M059J (cell line): ENCODE measurements at regions not wholly inside any gene's neighbourhood (a gene's known extent, or its start where the extent isn't known, plus 50 kb on each side); places are given as distances from the start of the nearest gene placed in this dataset.
"Not testable (repeated sequence)": the region's sequence is repeated elsewhere in the genome, so short reads cannot be mapped to it uniquely, and the experiment has no call there.

Source experiments
- DNase-seq: peaks from one replicate; pipeline ENCODE4 v3.0.0-alpha.2; 2012; ENCODE audit warnings: low read depth

DNA sequence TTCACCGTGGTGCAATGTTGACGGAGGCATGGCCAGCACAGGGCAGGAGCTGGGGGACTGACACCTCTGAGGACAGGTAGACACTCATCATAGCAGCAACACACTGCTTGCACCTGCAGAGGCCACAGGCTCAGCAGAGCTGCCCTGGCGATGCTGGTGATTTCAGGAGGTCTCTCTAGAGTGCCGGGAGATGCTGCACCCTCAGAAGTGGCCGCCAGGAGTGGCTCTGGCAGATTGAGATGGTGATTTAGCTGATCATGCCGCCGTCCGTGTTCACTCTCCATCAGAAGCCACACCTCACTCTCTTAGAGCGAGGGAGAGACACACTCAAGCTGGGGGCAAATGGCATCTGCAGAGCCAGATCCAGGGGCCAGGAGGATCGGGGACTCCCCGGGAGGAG, 244.6 kb upstream of the SGCG start:
- no peak for DNase-seq

DNA sequence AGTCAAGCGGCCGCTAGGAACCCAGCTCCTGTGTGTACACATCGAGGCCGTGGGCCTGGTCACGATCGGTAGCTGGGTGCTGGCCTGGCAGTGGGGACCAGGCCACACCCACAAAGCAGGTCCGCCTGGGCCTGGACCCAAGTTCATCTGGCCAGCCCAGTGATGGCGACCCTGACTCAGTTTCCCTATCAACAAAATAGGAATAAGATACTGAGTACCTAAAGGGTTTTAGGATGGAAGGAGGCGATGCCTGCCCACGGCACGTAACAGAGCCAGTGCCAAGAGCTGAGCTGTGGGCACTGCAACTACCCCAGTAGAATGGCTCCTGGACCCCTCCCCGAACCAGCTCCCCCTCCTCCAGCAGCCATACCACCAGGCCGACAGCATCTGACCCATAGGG, 243.5 kb upstream of the SGCG start:
- DNase-seq, result no peak

DNA sequence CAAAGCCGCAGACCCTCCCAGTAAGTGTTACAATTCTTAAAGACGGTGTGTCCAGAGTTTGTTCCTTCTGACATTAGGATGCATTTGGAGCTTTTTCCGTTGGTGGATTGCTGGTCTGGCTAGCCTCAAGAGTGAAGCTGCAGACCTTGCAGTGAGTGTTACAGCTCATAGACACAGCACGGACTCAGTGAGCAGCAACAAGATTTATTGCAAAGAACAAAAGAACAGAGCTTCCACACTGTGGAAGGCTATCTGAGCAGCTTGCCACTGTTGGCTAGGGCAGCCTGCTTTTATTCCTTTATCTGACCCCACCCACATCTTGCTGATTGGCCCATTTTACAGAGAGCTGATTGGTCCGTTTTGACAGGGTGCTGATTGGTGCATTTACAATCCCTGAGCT, 242.8 kb upstream of the SGCG start:
- no peak for DNase-seq

DNA sequence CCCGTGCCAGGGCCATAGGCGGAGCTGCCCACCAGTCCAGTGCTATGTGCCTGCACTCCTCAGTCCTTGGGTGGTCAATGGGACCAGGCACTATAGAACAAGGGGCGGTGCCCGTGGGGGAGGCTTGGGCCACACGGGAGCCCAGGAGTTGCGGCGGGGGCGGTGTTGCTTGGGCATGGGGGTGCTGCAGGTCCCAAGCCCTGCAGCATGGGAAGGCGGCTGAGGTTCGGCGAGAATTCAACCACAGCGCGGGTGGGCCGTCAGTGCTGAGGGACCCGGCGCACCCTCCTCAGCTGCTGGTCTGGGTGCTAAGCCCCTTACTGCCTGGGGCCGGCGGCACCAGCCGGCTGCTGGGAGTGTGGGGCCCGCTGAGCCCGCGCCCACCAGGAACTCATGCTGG, 242.2 kb upstream of the SGCG start:
- DNase-seq, result no peak

DNA sequence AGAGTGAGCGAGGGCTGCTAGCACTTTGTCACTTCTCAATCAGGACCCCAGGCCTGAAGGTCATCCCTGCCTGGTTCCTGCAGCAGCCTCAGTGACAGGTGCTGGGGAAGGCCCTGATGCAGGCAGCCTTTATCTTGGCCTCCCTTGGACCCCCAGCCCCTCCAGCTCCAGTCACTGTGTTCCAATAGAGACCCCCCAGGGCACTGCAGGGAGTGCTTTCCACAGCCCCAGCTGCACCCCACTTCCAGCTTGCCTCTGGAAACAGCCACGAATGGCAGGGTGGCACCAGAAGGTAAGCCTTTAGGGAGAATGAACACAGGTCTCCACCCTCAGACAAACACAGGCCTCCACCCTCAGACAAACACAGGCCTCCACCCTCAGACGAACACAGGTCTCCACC, 241.6 kb upstream of the SGCG start:
- DNase-seq, result no peak

DNA sequence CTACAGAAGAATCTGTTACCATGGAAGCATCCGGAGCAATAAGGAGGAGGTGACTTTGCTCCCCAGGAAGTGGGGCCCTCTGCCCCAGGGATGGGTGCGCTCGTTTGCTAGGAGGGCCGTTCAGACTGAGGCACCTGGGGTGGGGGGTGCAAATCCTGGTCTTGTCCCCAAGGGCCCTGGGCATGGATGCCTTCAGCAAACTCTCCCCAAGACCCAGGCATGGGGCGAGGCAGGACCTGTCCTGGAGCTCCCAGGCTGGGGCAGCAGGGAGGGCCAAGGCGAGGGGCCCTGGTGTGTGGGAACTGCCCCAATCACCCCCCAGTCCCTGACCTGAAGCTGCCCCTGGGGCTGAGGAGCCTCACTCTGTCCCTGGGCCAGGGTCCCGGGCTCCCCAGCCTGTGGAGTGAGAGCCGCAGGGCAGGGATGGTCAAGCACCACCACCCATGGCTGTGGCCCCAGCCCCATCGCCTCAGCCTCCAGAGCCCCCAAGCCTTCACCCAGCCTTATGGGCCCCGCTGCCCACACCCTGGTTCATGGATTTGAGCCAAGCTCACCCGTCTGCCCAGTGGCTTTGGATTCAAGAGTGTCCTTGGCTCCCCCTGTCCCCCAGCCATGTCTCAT, 240.6 kb upstream of the SGCG start:
- no peak for DNase-seq

DNA sequence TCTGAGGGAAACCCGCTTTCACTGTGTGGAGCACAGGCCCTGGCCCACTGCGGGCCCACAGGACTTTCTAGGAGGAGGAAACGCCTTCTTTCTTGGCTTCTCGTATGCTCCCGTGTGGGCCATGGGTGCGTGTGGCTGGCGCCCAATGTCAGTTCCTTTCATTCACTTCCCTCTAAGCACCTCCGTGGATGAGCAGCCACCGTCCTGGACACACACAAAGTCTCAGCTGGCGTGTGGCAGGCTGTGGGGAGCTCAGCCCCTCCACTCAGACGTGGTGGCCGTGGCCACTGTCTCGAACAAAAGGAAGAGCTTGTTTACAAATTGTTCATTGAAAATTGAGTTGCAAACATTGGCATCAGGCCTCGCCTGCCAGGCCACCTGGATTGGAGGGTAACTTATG, 240.0 kb upstream of the SGCG start:
- no peak for DNase-seq

DNA sequence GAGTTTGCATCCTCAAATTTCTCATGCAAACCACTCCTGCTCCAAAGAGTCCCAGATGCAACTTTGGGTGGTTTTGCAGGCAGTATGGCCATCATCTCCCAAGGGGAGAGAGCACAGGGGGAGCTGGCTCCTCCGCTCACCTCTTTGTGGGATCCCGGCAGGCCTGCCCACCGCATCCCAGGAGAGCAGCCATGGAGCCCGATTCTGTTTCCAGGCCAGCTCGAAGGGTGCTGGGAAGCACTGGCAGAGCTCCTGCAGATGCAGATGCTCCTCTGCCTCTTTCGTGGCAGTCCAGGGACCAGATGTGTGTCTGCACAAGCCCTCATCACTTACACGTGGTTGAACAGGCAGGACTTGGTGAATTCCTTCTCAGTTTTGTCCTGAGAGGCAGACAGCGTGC, 239.3 kb upstream of the SGCG start:
- not testable (repeated sequence) for DNase-seq

DNA sequence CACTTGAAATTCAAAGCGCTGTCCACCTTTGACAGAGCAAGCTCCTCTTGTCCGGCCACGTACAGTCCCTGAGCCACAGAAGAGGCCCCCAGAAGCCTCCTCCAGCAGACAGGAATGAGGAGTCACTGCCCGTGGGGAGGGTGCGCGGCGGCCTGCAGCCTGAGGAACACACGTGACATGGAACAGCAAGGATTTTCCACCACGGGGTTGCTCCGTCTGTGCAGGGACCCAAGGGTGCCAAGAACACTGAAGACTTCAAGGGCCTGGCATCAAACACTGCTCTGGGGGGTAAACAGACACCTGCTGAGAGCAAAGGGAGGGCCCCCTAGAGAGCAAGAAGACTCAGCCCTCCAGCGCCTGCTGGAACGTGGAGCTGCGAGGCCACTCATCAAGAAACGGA, 237.9 kb upstream of the SGCG start:
- not testable (repeated sequence) for DNase-seq

DNA sequence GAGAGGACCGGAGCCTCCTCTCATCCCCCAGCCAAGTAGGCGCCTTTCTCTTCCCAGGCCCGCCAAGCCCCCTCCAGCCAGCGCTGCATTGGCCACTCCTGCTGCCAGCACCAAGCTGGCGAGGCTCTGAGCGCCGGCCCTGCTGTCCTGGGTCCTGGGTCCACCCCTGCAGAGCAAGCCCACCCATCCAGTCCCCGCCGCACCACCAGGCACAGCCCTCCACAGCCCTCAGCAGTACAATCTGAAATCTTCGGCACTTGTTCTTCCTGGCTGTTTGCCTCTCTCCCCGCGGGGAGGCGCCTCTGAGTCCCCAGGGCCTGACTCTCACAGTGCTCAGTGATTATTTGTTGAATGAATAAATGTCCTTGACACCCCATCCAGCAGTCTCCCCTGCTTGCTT, 236.4 kb upstream of the SGCG start:
- no peak for DNase-seq

DNA sequence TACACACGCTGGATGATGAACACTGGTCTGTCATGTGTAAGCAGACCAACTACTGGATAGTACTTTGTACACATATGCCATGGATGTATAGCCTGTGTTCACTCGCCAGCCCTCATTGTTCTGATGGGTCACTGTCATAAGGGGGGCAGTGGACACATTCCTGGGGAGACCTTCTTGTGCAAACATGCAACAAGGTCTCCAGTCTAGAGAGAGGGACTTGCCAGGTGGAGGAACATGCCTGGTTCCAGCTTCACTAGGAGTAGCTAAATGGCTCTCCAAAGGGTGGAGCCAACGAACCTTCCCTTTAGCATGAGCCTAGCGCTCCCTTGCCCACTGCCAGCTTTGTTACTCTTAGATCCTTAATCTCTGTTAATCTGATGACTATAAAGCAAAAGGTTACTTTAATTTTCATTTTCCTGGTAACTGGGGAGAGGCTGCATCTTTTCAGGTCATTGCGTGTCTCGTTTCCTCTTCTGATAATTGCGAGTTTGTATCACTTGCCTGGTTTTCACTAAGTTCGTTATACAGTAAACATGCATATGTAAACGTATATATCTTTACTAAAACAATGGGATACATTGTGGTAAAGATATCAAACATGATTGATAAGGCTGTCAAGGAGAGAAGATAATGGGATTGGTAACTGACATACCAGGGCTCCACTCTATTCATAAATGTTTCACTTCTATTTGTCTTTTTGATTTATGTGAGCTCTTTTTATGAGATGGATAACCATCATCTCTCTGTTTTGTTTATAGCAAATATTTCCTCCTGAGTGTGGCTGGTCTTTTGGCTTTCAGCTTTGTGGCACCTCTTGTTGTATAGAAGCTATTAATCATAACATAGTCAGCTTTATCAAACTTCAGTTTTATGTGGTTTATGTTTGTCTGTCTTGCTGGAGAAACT, 235.2 kb upstream of the SGCG start:
- no peak for DNase-seq

DNA sequence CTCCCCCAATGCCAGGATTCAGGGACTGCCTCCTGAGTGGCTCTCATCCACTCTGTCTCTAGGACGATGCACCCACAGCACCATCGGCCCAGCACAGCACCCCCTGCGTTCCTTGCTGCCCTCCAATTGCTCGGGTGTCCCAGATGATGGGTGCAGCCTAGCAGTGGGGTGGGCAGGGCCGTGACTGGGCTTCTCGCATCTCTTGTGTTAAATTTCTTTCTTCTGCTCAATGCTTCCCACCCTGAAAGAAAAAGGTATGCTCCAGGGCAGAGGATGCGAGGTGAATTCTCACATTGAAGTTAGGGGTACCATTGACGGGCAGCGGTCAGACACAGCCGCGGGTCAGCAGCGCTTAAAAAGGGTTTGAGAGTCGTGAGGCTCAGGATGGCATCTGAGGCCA, 232.4 kb upstream of the SGCG start:
- no peak for DNase-seq

DNA sequence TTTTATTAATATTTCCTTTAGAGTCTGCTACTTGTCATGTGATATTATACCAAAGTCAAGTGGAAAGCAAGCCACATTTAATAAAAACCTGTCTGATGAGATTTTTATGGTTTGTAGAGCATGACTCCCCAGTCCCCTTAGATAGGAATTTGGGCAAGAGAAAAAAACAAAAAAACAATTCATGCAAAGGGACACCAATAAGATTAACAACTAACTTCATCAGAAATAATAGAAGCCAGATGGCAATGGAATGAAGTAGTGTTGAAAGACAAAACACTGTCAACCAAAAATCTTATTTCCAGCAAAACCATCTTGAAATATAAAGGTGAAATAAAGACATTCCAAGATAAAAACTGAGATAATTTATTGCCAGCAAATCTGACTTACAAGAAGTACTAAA, 228.8 kb upstream of the SGCG start:
- not testable (repeated sequence) for DNase-seq

DNA sequence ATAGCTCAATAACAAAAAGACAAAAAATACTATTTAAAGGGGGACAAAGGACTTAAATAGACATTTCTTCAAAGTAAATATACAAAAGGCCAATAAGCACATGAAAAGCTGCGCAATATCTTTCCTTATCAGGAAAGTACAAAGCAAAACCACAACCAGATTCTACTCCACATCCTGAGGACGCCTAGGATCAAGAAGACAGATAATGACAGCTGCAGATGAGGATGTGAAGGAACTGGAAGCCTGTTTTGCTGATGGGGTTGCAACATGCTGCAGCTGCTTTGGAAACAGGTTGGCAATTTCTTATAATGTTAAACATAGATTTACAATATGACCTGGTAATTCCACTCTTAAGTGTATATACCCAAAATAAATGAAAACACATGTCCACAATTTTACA, 225.6 kb upstream of the SGCG start:
- not testable (repeated sequence) for DNase-seq

DNA sequence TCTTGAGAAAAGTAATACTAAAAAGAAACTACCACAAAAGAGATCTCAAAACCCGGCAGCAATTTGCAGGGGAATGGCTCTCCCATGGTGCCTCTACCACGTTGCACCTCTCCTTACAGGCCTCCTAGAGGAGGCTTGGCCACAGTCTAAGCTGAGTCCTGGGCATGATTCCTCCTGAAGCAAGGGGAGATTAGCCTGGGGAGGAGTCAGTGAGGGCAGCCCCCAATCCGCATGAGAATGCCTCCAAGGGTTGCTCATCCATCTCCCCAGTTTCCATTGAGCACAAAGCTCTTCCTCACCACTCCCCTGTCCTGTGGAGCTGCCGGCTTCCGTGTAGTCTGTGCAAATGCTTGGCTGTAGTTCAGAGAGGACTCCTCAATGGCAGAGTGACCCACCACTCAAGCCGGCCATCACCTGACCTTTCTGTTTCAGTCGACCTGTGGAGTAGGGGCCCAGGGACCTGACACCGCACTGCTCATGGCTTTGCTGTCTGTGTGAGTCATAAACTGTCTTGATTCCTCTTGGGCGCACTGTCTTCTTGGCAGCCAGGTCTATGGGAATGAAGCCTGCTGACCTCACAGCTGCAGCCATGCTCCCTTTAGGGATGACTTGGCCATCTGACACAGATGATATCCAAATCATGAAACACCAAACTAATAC, 224.2 kb upstream of the SGCG start:
- DNase-seq, result peak; percentile 3

DNA sequence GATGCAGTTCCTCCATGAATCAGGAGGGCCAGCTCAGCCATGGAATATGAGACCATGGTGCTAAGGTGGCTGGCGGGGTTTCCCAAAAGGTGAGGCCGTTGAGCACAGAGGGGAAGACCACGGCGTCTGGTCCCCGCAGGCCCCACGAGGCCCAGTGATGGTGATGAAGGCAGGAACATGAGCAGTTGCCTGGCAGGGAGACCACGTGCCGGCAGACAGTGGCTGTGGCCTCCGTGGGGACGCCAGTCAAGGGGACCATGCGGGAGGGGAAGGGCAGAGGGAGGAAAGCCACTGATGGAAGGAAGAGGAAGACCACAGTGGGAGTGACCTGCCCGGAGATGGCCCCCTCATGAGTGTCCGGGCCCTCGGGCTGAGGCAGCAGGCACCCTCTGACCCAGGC, 220.9 kb upstream of the SGCG start:
- DNase-seq, result not testable (repeated sequence)

DNA sequence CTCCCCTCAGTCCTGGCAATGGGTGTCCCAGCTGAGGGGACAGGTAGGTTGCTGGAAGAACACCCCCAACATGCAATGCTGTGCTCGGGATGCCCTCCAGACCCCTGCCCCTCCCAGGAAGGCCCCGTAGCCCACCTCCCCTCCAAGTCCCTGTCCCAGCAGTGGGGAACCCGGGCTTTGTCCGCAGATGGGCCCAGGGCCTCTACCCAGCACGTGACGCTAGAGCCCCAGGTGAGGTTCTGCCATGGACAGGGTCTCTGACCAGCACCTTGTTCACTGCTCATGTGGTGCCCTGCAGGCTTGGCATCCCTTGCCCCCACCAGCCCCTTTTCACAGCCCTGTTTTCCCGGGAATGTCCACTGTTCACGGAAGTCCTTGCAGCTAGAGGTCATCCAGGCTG, 220.0 kb upstream of the SGCG start:
- no peak for DNase-seq

DNA sequence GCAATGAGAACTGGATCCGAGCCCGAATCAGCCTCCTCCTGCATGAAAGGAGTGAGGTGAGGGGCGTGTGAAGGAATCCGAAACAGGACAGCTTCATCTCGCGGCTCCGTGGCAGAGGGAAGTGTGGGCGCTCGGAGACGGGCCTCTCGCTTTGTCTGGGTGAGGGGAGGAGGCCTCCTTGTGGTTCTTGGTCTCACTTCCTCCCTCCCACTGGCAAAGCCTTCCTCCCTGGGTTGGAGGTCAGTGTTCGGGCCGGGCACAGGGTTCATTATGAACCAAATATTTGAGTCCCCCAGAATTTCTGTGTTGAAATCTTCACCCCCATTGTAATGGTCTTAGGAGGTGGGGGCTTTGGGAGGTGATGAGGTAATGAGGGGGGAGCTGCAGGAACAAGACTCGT, 219.4 kb upstream of the SGCG start:
- DNase-seq, result not testable (repeated sequence)

DNA sequence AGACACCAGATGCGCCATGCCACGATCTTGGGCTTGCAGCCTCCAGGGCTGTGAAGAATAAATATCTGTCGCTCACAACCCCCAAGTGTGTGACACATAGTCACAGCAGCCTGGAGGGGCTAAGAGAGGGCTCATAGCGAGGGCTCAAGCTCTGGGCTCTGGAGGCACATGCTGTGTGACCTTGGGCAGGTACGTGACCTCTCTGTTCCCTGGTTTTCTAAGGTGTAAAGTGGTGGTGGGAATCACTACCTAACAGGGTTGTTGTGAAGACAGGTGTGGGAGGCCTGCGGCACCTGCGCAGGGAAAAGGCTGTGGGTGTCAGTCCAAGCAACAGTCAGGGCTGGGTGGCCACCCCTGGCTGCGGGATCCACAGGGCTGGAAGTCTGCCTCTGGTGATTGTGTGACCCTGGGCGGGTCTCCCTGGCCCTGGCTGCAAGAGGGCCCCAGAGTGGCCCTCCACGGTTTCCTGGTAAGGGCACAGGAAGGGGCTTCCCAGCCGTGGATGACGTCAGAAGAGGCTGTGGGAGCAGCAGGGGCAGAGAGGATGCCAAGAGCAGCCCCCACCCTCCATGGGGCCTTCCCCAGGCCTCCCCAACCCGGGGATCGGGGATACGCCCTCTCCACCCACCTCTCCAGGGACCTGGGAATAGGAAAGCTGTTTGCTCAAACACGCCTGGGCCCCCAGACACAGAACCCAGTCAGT, 218.8 kb upstream of the SGCG start:
- no peak for DNase-seq

DNA sequence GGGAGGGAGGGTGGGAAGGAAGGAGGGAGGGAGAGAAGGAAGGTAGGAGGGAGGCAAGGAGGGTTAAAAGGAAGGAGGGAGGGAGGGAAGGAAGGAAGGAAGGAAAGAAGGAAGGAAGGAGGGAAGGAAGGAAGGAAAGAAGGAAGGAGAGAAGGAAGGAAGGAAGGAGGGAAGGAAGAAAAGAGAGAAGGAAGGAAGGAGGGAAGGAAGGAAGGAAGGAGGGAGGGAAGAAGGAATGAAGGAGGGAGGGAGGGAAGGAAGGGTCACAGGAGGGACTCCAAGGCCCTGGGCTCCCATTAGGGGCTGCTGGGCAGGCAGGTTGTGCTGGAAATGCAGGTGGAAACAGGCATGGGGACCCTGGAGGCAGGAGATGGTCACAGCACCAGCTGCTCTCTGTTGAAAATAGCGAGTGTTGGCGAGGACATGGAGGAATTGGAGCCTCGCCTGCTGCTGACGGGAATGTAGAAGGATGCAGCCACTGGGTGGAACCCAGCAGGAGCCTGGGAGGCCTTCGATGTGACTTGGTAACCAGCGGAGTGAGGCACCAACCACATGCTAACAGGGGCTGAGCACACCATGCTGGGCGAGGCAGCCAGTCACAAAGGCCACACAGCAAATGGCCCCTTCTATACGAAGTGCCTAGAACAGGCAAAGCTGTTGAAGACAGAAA, 217.3 kb upstream of the SGCG start:
- DNase-seq, result not testable (repeated sequence)

DNA sequence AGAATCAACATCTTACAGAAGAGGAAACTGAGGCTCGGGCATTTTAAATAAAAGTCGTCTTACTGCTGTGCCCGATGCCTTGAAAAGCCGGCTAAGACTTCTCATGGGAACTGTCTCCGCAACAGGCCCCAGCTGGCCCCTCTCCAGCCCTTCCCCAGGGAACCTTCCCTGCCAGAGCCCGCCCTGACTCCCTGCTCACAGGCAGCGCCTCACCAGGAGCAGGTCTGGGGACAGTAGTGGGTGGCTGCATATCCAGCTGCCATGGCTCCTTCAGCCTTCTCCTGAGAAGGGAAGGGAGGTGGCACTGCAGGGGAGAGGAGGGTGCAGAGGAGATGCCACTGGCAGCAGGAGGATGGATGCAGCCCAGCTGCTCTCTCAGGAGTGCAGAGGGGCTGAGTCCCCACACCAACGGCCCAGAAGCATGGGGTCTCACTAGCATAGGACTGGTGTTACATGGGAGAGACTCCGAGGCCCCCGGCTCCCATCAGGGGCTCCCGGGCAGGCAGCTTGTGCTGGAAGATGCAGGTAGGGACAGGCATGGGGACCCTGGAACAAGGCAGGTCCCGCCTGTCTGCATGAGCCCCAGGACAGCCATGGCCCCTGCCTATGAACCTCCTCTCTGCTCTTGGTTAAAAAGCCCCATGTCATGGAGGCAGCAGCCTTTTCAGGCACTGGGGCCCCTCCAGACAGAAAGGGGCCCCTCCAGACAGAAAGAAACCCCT, 216.4 kb upstream of the SGCG start:
- no peak for DNase-seq
